Endodermal cell (in vitro differentiated cells): ENCODE measurements at regions not wholly inside any gene's neighbourhood (a gene's known extent, or its start where the extent isn't known, plus 50 kb on each side); places are given as distances from the start of the nearest gene placed in this dataset.

Experiments used
- DNase-seq: peaks from one replicate; pipeline ENCODE4 v3.0.0-alpha.2; 2017
- H3K27ac ChIP-seq: 2 replicates; pipeline ENCODE4 v1.5.1; 2013; ENCODE audit warnings: mild to moderate bottlenecking, low read depth, low read length, moderate library complexity
- H3K27me3 ChIP-seq: 2 replicates; pipeline ENCODE4 v1.6.1; 2013; ENCODE audit warnings: mild to moderate bottlenecking, low read length, moderate library complexity; ENCODE audit not compliant: insufficient read depth, control insufficient read depth, poor library complexity, severe bottlenecking
- H3K36me3 ChIP-seq: 2 replicates; pipeline ENCODE4 v1.7.0; 2013; ENCODE audit warnings: mild to moderate bottlenecking, low read length, moderate library complexity; ENCODE audit not compliant: control insufficient read depth, insufficient read depth
- H3K4me1 ChIP-seq: one replicate; pipeline ENCODE4 v1.7.0; 2013; ENCODE audit warnings: low read length; ENCODE audit not compliant: control insufficient read depth, insufficient read depth
- H3K4me3 ChIP-seq: 2 replicates; pipeline ENCODE4 v1.5.1; 2013; ENCODE audit warnings: mild to moderate bottlenecking, low read length, moderate library complexity
- H3K9ac ChIP-seq: 2 replicates; pipeline ENCODE4 v1.6.1; 2013; ENCODE audit warnings: mild to moderate bottlenecking, low read length, moderate library complexity; ENCODE audit not compliant: poor library complexity, severe bottlenecking; ENCODE audit errors: extremely low read depth
- H3K9me3 ChIP-seq: 2 replicates; pipeline ENCODE4 v1.6.1; 2013; ENCODE audit warnings: mild to moderate bottlenecking, low read length, moderate library complexity; ENCODE audit not compliant: control insufficient read depth
- H3K27ac Mint-ChIP-seq: 2 replicates; pipeline ENCODE4 v1.8.0; 2020; ENCODE audit warnings: mixed read lengths
- H3K27me3 Mint-ChIP-seq: 2 replicates; pipeline ENCODE4 v1.8.0; 2021; ENCODE audit warnings: mild to moderate bottlenecking, mixed read lengths; ENCODE audit not compliant: insufficient read depth
- H3K36me3 Mint-ChIP-seq: 2 replicates; pipeline ENCODE4 v1.8.0; 2020; ENCODE audit warnings: low read depth, mixed read lengths
- H3K4me1 Mint-ChIP-seq: 2 replicates; pipeline ENCODE4 v1.8.0; 2020; ENCODE audit warnings: mixed read lengths
- H3K4me3 Mint-ChIP-seq: 2 replicates; pipeline ENCODE4 v1.8.0; 2020; ENCODE audit warnings: mild to moderate bottlenecking, moderate library complexity, mixed read lengths
- H3K9me3 Mint-ChIP-seq: 2 replicates; pipeline ENCODE4 v1.8.0; 2020; ENCODE audit warnings: mild to moderate bottlenecking, mixed read lengths
- WGBS, 2 experiments: methylation state at CpG; one replicate each; pipeline versions ENCODE4 v1.1.5 to v1.1.7; 2013; ENCODE audit warnings: missing lambda C conversion rate in 2 of 2, mixed read lengths in 1 of 2; ENCODE audit not compliant: insufficient coverage in 1 of 2, insufficient read length in 1 of 2; 5-methylcytosine and 5-hydroxymethylcytosine counted together
- TF ChIP-seq, protein P1 (sequence below): fragments of 200-600 bp; sonication (generic); conservative IDR thresholded peaks from 2 replicates; pipeline ENCODE4 v1.5.0; 2021; ENCODE audit warnings: antibody characterized with exemption, mild to moderate bottlenecking

DNA sequence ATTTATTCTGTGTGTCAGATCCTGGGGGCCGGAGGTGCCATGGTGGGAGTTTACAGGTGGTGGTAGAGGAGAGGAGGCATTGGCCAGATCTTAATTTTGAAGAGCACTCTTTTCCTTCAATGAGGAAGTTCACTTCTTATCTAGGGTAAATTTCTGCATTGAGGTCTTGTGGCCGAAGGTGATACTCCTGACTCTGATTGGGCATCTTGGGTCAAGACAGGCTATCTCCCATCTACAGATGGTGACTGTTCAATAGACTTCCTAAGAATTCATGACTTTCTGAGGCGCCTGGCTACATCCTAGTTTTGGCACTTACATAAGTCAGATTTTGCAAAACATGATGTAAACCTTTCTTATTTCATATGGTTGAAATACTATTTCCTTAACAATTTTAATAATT lies 135.2 kb downstream of the SUCLA2 start:
- 93 to 100% methylated on average over 1 to 3 of the region's 3 CpGs for WGBS, 2 experiments
- Histone ChIP-seq H3K9me3 (no peaks in the 10 kb centered on the region), H3K9ac (no peak overlapping the region), H3K4me1 (no peaks in the 10 kb centered on the region), H3K27me3 (no peaks in the 10 kb centered on the region), H3K27ac (no peak overlapping the region), H3K4me3 (no peak overlapping the region), H3K36me3 (no peaks in the 10 kb centered on the region)
- Mint-ChIP-seq H3K4me3 (no peak overlapping the region), H3K4me1 (peaks cover 2% of the 10 kb centered on the region), H3K36me3 (peaks cover 1% of the 10 kb centered on the region), H3K27me3 (no peaks in the 10 kb centered on the region), H3K27ac (no peak overlapping the region), H3K9me3 (no peaks in the 10 kb centered on the region)
- TF ChIP-seq, protein P1, sequence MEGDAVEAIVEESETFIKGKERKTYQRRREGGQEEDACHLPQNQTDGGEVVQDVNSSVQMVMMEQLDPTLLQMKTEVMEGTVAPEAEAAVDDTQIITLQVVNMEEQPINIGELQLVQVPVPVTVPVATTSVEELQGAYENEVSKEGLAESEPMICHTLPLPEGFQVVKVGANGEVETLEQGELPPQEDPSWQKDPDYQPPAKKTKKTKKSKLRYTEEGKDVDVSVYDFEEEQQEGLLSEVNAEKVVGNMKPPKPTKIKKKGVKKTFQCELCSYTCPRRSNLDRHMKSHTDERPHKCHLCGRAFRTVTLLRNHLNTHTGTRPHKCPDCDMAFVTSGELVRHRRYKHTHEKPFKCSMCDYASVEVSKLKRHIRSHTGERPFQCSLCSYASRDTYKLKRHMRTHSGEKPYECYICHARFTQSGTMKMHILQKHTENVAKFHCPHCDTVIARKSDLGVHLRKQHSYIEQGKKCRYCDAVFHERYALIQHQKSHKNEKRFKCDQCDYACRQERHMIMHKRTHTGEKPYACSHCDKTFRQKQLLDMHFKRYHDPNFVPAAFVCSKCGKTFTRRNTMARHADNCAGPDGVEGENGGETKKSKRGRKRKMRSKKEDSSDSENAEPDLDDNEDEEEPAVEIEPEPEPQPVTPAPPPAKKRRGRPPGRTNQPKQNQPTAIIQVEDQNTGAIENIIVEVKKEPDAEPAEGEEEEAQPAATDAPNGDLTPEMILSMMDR, result no peak
- no peak for DNase-seq

GRCh38 chr13:47862841-47863240 lies 138.2 kb downstream of the SUCLA2 start:
- no peak overlapping the region for H3K4me3 Mint-ChIP-seq
- Histone ChIP-seq H3K27ac (no peak overlapping the region), H3K4me1 (no peaks in the 10 kb centered on the region), H3K9me3 (no peaks in the 10 kb centered on the region), H3K9ac (no peak overlapping the region), H3K36me3 (no peaks in the 10 kb centered on the region), H3K27me3 (no peaks in the 10 kb centered on the region), H3K4me3 (no peak overlapping the region)
- H3K36me3 Mint-ChIP-seq, result peaks cover 1% of the 10 kb centered on the region
- H3K27me3 Mint-ChIP-seq, result no peaks in the 10 kb centered on the region
- no peaks in the 10 kb centered on the region for H3K9me3 Mint-ChIP-seq
- no peak overlapping the region for H3K27ac Mint-ChIP-seq
- DNase-seq, result no peak
- no peaks in the 10 kb centered on the region for H3K4me1 Mint-ChIP-seq
- WGBS, 2 experiments, result 83 to 96% methylated on average over 3 of the region's 3 CpGs
- TF ChIP-seq, protein P1, result no peak

GRCh38 chr13:47859165-47859564 lies 141.9 kb downstream of the SUCLA2 start:
- H3K27me3 ChIP-seq, result no peaks in the 10 kb centered on the region
- H3K27ac Mint-ChIP-seq, result no peak overlapping the region

More at GRCh38 chr13:47859165-47859564, 141.9 kb downstream of the SUCLA2 start:
- no peaks in the 10 kb centered on the region for H3K9me3 Mint-ChIP-seq
- H3K4me3 Mint-ChIP-seq, result no peak overlapping the region
- WGBS, 2 experiments, result 100% methylated on average over 1 of the region's 1 CpG
- no peaks in the 10 kb centered on the region for H3K36me3 Mint-ChIP-seq
- Histone ChIP-seq H3K4me1 (no peaks in the 10 kb centered on the region), H3K9ac (no peak overlapping the region), H3K27ac (no peak overlapping the region), H3K9me3 (no peaks in the 10 kb centered on the region), H3K4me3 (no peak overlapping the region), H3K36me3 (no peaks in the 10 kb centered on the region)
- DNase-seq, result no peak
- TF ChIP-seq, protein P1, result no peak
- no peaks in the 10 kb centered on the region for H3K27me3 Mint-ChIP-seq
- peaks cover 5% of the 10 kb centered on the region for H3K4me1 Mint-ChIP-seq
